Activated T-helper 1 cell treated with anti-CD3 and anti-CD28 coated beads, Interleukin-12 subunit alpha, Interleukin-12 subunit beta, Interleukin-2, Interleukin-4 antibody, amounts not matched to agents 30 ng/mL and 10 ng/mL and 1 ng/mL, durations not matched to agents 14 hours and 24 hours and 36 hours (primary cell): ENCODE measurements at regions not wholly inside any gene's neighbourhood (a gene's known extent, or its start where the extent isn't known, plus 50 kb on each side); places are given as distances from the start of the nearest gene placed in this dataset.
"Not testable (repeated sequence)": the region's sequence is repeated elsewhere in the genome, so short reads cannot be mapped to it uniquely, and the experiment has no call there.

ENCODE experiments used
- DNase-seq: peaks from one replicate; pipeline ENCODE4 v3.0.0; 2021; ENCODE audit warnings: low spot score
- H3K27ac Mint-ChIP-seq: one replicate; pipeline ENCODE4 v1.8.0; 2021; ENCODE audit warnings: mild to moderate bottlenecking, mixed read lengths
- H3K27me3 Mint-ChIP-seq: one replicate; pipeline ENCODE4 v1.8.0; 2022; ENCODE audit warnings: mild to moderate bottlenecking, moderate library complexity, mixed read lengths; ENCODE audit not compliant: insufficient read depth
- H3K36me3 Mint-ChIP-seq: one replicate; pipeline ENCODE4 v1.8.0; 2021; ENCODE audit warnings: low read depth, mixed read lengths
- H3K4me1 Mint-ChIP-seq: one replicate; pipeline ENCODE4 v1.8.0; 2021; ENCODE audit warnings: low read depth, mixed read lengths
- H3K4me3 Mint-ChIP-seq: one replicate; pipeline ENCODE4 v1.8.0; 2021; ENCODE audit warnings: mild to moderate bottlenecking, moderate library complexity, mixed read lengths
- H3K9me3 Mint-ChIP-seq: one replicate; pipeline ENCODE4 v1.8.0; 2021; ENCODE audit warnings: mixed read lengths
- intact Hi-C: fragments of 100-400 bp; cut with micrococcal nuclease; formaldehyde crosslinking; loops from one replicate; pipeline ENCODE4 v1.15.1; 2024

- H3K27ac Mint-ChIP-seq, result no peak overlapping the region
These were observed 187.5 kb upstream of the KL start for GRCh38 chr13:32828711-32829110.

GRCh38 chr13:32829269-32829668 lies 187.0 kb upstream of the KL start:
- intact Hi-C loops, result no loop called here
- no peak for DNase-seq
- peaks cover 9% of the 10 kb centered on the region for H3K9me3 Mint-ChIP-seq
- no peaks in the 10 kb centered on the region for H3K36me3 Mint-ChIP-seq
- no peaks in the 10 kb centered on the region for H3K4me1 Mint-ChIP-seq
- H3K4me3 Mint-ChIP-seq, result no peak overlapping the region
- H3K27me3 Mint-ChIP-seq, result no peaks in the 10 kb centered on the region
- H3K27ac Mint-ChIP-seq, result no peak overlapping the region

More at GRCh38 chr13:32828711-32829110, 187.5 kb upstream of the KL start:
- Mint-ChIP-seq H3K36me3 (no peaks in the 10 kb centered on the region), H3K4me1 (no peaks in the 10 kb centered on the region), H3K9me3 (peaks cover 3% of the 10 kb centered on the region), H3K27me3 (no peaks in the 10 kb centered on the region), H3K4me3 (no peak overlapping the region)
- intact Hi-C loops, result no loop called here
- DNase-seq, result no peak

GRCh38 chr13:32829676-32830335 lies 186.4 kb upstream of the KL start:
- H3K4me3 Mint-ChIP-seq, result no peak overlapping the region
- no peaks in the 10 kb centered on the region for H3K4me1 Mint-ChIP-seq
- peaks cover 12% of the 10 kb centered on the region for H3K9me3 Mint-ChIP-seq
- no peak for DNase-seq
- intact Hi-C loops, result no loop called here
- no peaks in the 10 kb centered on the region for H3K27me3 Mint-ChIP-seq
- H3K27ac Mint-ChIP-seq, result no peak overlapping the region
- no peaks in the 10 kb centered on the region for H3K36me3 Mint-ChIP-seq

GRCh38 chr13:32830336-32831031 lies 185.7 kb upstream of the KL start:
- Mint-ChIP-seq H3K4me1 (no peaks in the 10 kb centered on the region), H3K27me3 (no peaks in the 10 kb centered on the region), H3K9me3 (peaks cover 12% of the 10 kb centered on the region), H3K36me3 (no peaks in the 10 kb centered on the region), H3K4me3 (no peak overlapping the region), H3K27ac (no peak overlapping the region)
- intact Hi-C loops, result no loop called here
- DNase-seq, result no peak

- DNase-seq, result no peak
- peaks cover 17% of the 10 kb centered on the region for H3K9me3 Mint-ChIP-seq
- H3K4me1 Mint-ChIP-seq, result peaks cover 20% of the 10 kb centered on the region
- H3K27me3 Mint-ChIP-seq, result no peaks in the 10 kb centered on the region
- peak overlapping the region; percentile 15 for H3K27ac Mint-ChIP-seq
- H3K4me3 Mint-ChIP-seq, result no peak overlapping the region
- peaks cover 6% of the 10 kb centered on the region for H3K36me3 Mint-ChIP-seq
- intact Hi-C loops, result no loop called here
These were observed 178.8 kb upstream of the KL start for GRCh38 chr13:32837307-32837972.

- DNase-seq, result no peak
- peaks cover 20% of the 10 kb centered on the region for H3K4me1 Mint-ChIP-seq
- peak overlapping the region; percentile 15 for H3K27ac Mint-ChIP-seq
- H3K27me3 Mint-ChIP-seq, result no peaks in the 10 kb centered on the region
- intact Hi-C loops, result loop anchor here (2.0 kb wide), 1 partner anchor 67 kb away; no protein-coding TSS in a partner anchor
- H3K36me3 Mint-ChIP-seq, result peaks cover 6% of the 10 kb centered on the region
- no peak overlapping the region for H3K4me3 Mint-ChIP-seq
- H3K9me3 Mint-ChIP-seq, result peaks cover 21% of the 10 kb centered on the region
These were observed 178.0 kb upstream of the KL start for GRCh38 chr13:32837973-32838927.

- no peak overlapping the region for H3K27ac Mint-ChIP-seq
- peaks cover 15% of the 10 kb centered on the region for H3K9me3 Mint-ChIP-seq
- H3K27me3 Mint-ChIP-seq, result no peaks in the 10 kb centered on the region
- no peak overlapping the region for H3K4me3 Mint-ChIP-seq
- H3K36me3 Mint-ChIP-seq, result peaks cover 6% of the 10 kb centered on the region
- peak; percentile 14 for DNase-seq
- intact Hi-C loops, result loop anchor here (2.0 kb wide), 1 partner anchor 66 kb away; no protein-coding TSS in a partner anchor
- H3K4me1 Mint-ChIP-seq, result peaks cover 20% of the 10 kb centered on the region
These were observed 177.3 kb upstream of the KL start for GRCh38 chr13:32838945-32839344.

GRCh38 chr13:32840113-32840512 lies 176.1 kb upstream of the KL start:
- Mint-ChIP-seq H3K9me3 (peaks cover 9% of the 10 kb centered on the region), H3K4me1 (peaks cover 20% of the 10 kb centered on the region), H3K27ac (no peak overlapping the region), H3K4me3 (no peak overlapping the region), H3K36me3 (peaks cover 6% of the 10 kb centered on the region), H3K27me3 (no peaks in the 10 kb centered on the region)
- intact Hi-C loops, result loop anchor here (5.0 kb wide), 1 partner anchor 48 kb away; no protein-coding TSS in a partner anchor
- no peak for DNase-seq

- Mint-ChIP-seq H3K36me3 (peaks cover 9% of the 10 kb centered on the region), H3K9me3 (peaks cover 4% of the 10 kb centered on the region), H3K27ac (no peak overlapping the region), H3K4me1 (peaks cover 21% of the 10 kb centered on the region), H3K4me3 (no peak overlapping the region), H3K27me3 (no peaks in the 10 kb centered on the region)
- no peak for DNase-seq
- intact Hi-C loops, result loop anchor here (5.0 kb wide), 1 partner anchor 49 kb away; no protein-coding TSS in a partner anchor
These were observed 175.1 kb upstream of the KL start for GRCh38 chr13:32840989-32841713.

- Mint-ChIP-seq H3K4me3 (no peak overlapping the region), H3K36me3 (peaks cover 3% of the 10 kb centered on the region), H3K4me1 (peaks cover 7% of the 10 kb centered on the region), H3K27me3 (peaks cover 6% of the 10 kb centered on the region), H3K27ac (no peak overlapping the region), H3K9me3 (peaks cover 4% of the 10 kb centered on the region)
- intact Hi-C loops, result no loop called here
- no peak for DNase-seq
These were observed 170.0 kb upstream of the KL start for GRCh38 chr13:32845952-32846950.

GRCh38 chr13:32847976-32848375 lies 168.2 kb upstream of the KL start:
- H3K4me3 Mint-ChIP-seq, DNase-seq, H3K4me1 Mint-ChIP-seq, H3K36me3 Mint-ChIP-seq, H3K27me3 Mint-ChIP-seq, intact Hi-C loops, H3K9me3 Mint-ChIP-seq, H3K27ac Mint-ChIP-seq: not testable (repeated sequence)
